Adrenal gland (tissue), 5 donors: ENCODE measurements at regions not wholly inside any gene's neighbourhood (a gene's known extent, or its start where the extent isn't known, plus 50 kb on each side); places are given as distances from the start of the nearest gene placed in this dataset.

Experiments used
- POLR2A ChIP-seq, 2 donors: fragments of 450-650 bp; IDR thresholded peaks; one replicate each; pipeline ENCODE4 v1.6.1; 2017; ENCODE audit warnings: antibody characterized with exemption in 2 of 2, mild to moderate bottlenecking in 2 of 2, moderate library complexity in 1 of 2
- TF ChIP-seq, protein P1 (sequence below), 6 experiments: fragments of 450-650 bp in 4 of 6; fragments of 200-600 bp in 2 of 6; sonication (generic) in 1 of 6; IDR thresholded peaks; 1 replicate in 5 of 6; 2 replicates in 1 of 6; pipeline versions ENCODE4 v1.5.1 to v1.8.0; 2016 to 2021; ENCODE audit warnings: antibody characterized with exemption in 6 of 6, mild to moderate bottlenecking in 2 of 6, moderate library complexity in 1 of 6
- donor health status: DM: no; HTN: no; CAD: no.

DNA sequence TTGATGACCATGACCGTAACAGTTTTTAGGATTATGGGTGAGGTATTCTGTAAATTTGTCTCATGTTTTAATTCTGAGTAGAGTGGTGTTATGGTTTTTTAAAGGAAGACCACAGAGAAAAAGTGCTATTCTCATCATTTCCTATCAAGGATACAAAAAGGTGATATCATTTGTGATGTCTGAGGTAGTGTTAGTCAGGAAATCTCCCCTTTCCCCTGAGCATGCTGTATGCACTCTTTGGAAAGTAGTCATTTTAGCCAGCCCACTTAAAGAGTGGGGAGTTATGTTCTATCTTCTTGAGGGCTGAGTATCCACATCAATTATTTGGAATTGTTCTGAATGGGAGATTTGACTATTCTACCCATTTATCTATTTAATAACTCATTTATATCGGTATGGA, 414.2 kb upstream of the SLC14A2 start:
- TF ChIP-seq, protein P1, sequence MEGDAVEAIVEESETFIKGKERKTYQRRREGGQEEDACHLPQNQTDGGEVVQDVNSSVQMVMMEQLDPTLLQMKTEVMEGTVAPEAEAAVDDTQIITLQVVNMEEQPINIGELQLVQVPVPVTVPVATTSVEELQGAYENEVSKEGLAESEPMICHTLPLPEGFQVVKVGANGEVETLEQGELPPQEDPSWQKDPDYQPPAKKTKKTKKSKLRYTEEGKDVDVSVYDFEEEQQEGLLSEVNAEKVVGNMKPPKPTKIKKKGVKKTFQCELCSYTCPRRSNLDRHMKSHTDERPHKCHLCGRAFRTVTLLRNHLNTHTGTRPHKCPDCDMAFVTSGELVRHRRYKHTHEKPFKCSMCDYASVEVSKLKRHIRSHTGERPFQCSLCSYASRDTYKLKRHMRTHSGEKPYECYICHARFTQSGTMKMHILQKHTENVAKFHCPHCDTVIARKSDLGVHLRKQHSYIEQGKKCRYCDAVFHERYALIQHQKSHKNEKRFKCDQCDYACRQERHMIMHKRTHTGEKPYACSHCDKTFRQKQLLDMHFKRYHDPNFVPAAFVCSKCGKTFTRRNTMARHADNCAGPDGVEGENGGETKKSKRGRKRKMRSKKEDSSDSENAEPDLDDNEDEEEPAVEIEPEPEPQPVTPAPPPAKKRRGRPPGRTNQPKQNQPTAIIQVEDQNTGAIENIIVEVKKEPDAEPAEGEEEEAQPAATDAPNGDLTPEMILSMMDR (IDR thresholded peaks at IDR 0.05), result no peak
- TF ChIP-seq POLR2A (IDR thresholded peaks at IDR 0.05), result no peak
